H54 (cell line): ENCODE measurements at regions not wholly inside any gene's neighbourhood (a gene's known extent, or its start where the extent isn't known, plus 50 kb on each side); places are given as distances from the start of the nearest gene placed in this dataset.
"Not testable (repeated sequence)": the region's sequence is repeated elsewhere in the genome, so short reads cannot be mapped to it uniquely, and the experiment has no call there.

Experiments
- DNase-seq: peaks from one replicate; pipeline ENCODE4 v3.0.0; 2011; ENCODE audit warnings: low spot score, mixed read lengths; ENCODE audit not compliant: insufficient read length
- FAIRE-seq: peaks from 3 replicates; lab custom pipeline; 2011; peaks lifted over from hg19 to GRCh38; lab: Jason Lieb, UNC
- POLR2A ChIP-seq: IDR thresholded peaks from 2 replicates; pipeline ENCODE4 v1.6.1; 2011; ENCODE audit warnings: low read depth, mild to moderate bottlenecking, low read length

DNA sequence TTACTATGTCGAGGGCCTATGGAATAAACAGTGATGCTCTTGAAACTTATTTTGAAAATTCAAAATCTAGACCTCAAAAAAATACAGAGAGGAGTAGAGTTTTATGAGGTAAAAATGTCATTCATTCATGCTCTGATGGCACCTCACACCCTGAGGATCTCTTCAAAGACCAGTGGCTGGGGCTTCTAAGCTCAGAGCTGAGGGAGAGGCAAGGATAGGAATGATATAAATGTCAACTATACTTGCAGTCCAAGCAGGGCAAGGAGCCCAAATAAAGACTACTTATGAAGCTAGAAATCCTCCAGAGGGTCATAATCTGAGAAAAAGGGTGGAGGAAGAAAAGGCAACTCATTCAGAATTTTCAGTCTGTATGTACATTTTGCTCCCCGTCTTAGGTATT is 136.7 kb upstream of the CARMIL1 start:
- no peak for TF ChIP-seq POLR2A
- no peak for FAIRE-seq
- DNase-seq, result no peak

DNA sequence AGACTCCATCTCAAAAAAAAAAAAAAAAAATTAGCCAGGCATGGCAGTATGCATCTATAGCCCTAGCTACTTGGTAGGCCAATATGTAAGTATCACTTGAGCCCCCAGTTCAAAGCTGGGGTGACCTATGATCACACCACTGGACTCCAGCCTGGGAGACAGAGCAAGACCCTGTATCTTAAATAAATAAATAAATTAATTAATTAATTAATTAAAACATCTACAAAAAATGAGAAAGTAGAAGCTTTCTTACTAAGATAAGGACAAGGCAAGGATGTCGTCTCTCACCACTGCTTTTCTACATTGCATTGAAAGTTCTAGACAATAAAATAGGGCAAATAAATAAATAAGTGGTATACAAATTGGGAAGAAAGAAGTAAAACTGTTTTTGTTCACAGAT is 134.3 kb upstream of the CARMIL1 start:
- FAIRE-seq (no peak), DNase-seq (no peak)
- TF ChIP-seq POLR2A, result no peak

DNA sequence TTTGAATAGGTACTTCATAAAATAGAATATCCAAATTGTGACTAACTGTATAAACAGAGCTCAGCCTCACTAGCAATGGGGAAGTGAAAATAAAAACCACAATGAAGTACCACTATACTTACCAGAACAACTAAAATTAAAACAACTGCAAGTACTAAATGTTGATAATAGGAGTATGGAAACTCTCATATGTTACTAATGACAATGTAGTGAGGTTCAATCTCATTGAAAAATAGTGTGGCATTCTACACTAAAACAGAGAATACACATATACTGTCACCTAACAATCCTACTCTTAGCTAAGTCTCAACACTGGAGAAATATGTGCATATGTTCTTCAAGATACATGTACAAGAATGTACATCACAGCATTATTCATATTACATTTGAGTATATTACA is 132.0 kb upstream of the CARMIL1 start:
- no peak for TF ChIP-seq POLR2A
- DNase-seq, result no peak

DNA sequence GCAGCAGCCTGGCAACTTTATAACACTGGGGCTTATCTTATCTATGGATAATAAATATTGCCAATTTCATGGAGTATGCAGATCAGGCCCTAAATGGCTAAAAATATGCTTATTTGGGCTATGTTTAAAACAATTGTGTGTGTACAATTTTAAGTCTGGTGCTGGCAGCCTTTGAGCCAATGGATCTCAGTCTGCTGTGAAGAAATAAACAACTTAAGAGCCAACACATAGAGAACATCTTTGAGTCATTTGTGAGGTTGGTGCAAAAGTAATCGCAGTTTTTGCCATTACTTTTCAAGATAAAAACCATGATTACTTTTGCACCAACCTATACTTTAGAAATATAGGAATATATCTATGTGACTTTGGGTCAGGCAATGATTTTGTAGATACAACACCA is 129.1 kb upstream of the CARMIL1 start:
- no peak for DNase-seq
- FAIRE-seq, result no peak

More for the DNA sequence above, 132.0 kb upstream of the CARMIL1 start:
- no peak for FAIRE-seq

DNA sequence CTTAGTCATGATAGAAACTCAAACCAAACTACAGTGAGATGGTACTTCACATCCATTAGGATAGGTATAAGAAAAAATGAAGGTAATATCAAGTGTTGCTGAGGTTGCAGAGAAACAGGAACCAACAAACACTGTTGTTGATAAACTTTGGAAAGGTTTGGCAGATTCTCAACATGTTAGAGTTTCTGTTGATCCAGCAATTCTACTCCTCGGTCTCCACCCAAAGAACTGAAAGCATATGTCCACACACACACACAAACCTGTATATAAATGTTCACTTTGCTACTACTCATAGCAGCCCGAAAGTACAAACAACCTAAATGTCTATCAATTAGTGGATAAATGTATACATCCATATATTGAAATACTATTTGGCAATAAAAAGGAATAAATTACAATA is 128.3 kb upstream of the CARMIL1 start:
- no peak for DNase-seq
- no peak for TF ChIP-seq POLR2A
- FAIRE-seq, result no peak

More for the DNA sequence above, 129.1 kb upstream of the CARMIL1 start:
- no peak for TF ChIP-seq POLR2A

DNA sequence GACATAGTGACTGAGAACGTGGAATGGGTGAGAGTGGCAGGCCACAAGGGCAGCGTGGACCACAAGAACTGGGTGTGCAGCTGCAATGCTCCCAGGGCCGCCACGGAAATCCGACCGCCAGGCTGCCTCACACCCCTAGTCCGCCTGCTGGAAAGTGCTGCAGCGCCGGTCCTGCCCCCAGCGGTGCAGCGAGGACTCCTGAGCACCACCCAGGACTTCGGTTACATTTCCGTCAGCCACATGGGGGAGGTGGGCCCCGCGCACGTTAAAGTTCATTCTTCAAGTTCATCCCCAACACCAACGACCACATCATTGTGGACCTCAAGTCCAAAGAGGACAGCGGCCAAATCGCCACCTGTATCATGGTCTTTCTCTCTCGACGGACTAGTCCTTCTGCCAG is 126.1 kb upstream of the CARMIL1 start:
- no peak for TF ChIP-seq POLR2A
- FAIRE-seq, result no peak
- DNase-seq, result no peak

DNA sequence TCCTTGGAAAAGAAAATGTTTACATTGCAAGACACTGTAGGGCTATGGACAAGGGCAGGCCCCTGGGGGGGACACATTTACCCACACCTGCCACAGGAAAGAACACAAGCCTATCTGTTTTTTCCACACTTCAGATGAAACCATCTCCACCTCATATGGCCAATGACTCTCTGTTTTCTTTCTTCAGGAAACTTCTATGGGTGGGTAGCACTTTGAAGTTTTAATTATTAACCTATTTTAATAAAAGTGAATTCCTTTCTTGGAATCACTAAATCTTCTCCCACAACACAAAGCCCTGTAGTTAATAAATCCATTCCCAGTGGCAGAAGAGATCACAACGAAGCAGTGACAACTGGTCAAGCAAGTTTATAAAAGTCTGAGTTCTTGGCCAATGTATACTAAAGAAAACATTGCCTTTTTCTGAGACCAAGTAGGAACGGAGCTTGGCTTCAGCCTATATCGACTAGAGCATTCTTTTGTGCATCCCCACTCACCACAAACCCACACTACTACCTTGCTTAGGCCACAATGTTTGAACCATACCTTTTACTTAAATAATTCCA is 125.1 kb upstream of the CARMIL1 start:
- DNase-seq, result no peak
- TF ChIP-seq POLR2A, result no peak
- no peak for FAIRE-seq

DNA sequence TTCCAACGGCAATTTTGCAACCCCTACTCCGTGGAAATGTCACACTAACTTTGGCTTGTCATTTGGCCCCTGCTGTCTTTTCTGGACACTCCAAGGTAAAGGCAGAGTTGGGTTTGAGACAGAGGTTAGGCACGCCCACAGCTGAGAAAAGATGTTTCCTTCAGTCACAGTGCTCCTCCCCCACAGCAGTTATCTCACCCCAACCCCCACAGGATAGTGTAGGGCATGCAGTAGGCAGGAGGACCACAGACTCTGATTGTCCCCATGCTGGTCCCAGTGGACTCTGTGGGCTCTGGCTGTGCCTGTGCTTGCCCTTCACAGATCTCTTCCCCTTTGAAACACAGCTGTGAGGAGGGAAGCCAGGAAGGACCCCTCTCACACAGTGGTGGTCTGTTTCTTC is 124.0 kb upstream of the CARMIL1 start:
- FAIRE-seq (no peak), DNase-seq (no peak)
- no peak for TF ChIP-seq POLR2A

DNA sequence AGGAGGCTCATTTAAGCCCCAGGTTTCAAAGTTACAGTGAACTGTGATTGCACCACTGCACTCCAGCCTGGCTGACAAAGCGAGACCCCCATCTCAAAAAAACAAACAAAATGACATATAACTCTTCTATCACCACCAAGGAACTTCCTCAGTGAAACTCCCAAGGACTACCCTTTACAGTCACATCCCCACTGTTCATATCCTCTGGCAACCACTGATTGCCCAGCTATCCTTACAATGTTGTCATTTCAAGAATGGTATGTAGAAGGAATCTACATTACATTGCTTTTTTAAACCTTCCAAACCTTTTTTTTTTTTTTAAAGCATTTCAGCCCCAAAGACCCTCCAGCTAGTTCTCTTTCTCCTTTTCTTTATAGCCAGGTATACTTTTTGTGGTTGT is 123.1 kb upstream of the CARMIL1 start:
- no peak for FAIRE-seq
- TF ChIP-seq POLR2A, result no peak
- no peak for DNase-seq

DNA sequence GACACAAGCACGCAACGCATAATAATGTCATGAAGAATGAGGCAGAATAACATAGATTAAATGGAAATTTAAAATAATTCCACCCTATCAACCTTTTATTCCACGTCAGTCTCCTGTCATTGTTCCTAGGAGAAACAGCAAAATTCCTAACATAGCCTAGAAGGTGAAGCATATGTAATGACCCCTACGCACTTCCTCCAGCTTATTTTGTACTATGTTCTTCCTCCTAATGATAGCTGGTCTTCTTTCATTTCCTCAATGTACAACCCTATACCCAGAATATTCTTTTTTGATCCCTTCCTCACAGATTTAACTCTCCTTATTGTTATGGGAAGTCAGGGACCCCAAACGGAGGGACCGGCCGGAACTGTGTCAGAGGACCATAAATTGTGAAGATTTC is 122.0 kb upstream of the CARMIL1 start:
- FAIRE-seq, result no peak
- no peak for TF ChIP-seq POLR2A
- no peak for DNase-seq

DNA sequence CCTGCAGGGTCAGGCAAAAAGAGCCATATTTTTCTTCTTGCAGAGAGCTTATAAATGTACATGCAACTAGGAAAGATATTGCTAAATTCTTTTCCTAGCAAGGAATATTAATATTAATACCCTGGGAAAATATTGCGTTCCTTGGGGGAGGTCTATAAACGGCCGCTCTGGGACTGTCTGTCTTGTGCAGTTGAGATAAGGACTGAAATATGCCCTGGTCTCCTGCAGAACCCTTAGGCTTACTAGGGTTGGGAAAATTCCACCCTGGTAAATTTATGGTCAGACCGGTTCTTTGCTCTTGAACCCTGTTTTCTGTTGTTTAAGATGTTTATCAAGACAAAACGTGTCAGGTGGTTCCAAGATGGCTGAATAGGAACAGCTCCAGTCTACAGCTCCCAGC is 121.3 kb upstream of the CARMIL1 start:
- FAIRE-seq (no peak), DNase-seq (no peak)
- no peak for TF ChIP-seq POLR2A

DNA sequence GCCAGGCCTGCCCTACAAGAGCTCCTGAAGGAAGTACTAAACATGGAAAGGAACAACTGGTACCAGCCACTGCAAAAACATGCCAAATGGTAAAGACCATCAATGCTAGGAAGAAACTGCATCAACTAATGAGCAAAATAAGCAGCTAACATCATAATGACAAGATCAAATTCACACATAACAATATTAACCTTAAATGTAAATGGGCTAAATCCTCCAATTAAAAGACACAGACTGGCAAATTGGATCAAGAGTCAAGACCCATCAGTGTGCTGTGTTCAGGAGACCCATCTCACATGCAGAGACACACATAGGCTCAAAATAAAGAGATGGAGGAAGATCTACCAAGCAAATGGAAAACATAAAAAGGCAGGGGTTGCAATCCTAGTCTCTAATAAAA is 119.0 kb upstream of the CARMIL1 start:
- FAIRE-seq, result not testable (repeated sequence)

DNA sequence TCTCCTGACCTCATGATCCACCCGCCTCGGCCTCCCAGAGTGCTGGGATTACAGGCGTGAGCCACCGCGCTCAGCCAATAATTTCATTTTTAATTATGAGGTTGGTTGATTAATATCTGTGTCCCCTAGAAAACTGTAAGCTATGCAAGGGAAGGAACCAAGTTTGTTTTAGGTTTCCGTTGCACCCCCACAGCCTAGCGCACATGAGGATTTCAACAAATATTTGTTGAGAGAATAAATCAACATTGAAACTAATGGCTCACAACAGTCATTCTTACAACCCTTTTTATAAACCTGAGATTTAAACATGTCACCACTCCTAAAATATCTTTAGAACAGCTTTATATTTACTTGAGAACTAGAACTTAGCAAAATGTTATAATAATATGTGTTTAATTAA is 114.0 kb upstream of the CARMIL1 start:
- TF ChIP-seq POLR2A, result no peak
- no peak for FAIRE-seq
- no peak for DNase-seq

More for the DNA sequence above, 119.0 kb upstream of the CARMIL1 start:
- DNase-seq, result not testable (repeated sequence)

DNA sequence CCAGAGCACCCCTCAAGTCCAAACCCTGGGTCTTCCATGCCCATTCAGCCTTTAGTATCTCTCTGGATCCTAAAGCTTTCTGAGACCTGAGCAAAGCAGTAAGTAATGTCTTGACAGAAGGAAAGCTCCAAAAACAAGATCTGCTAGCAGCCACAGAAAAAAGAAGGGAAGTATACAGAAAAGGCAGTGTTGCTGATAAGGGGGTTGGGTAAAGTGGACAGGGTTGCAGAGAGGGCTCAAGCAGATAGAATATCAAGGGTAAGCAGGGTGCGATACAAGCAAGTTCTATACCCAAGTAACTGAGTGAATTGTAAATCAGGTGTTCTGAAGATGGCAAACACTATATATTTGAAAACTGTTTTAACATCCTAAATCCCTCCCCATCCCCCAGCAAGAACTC is 113.4 kb upstream of the CARMIL1 start:
- DNase-seq (no peak), FAIRE-seq (no peak)
- no peak for TF ChIP-seq POLR2A

DNA sequence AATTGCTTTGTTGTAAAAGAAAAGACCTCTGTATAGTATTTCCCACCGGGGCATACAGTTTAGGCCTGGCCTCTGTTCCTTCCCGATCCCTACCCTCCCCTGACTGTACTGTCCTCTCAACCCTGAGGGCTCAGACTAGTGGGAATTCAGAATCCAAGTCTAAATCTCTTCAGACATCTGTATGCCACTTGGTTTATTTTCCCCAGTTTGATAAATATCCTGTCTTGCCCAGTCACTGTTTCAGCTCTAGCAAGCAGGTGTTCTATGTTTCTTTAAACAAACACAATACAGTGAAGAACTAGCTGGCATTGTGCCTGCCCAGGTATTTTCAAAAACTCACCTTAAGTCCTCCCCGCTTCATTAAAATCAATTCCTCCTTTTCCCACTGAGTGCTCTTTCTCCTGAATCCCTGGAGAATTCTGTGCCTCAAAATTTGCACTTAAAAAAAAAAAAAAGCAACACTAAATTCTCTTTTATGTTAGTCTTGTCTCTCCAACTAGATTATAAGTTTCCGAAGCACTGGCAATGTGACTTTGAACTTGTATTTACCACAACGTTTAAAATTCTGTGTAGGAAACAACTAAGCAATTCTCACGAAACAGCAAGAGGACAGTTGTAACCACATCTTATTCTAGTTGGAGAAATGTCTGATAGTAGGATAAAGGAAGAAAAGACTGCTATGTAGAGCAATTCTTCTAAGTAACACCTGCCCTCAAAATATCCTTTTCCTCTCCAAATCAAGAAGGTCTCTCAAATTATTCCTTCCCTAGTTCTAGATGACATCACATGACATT is 112.0 kb upstream of the CARMIL1 start:
- FAIRE-seq (no peak), DNase-seq (no peak)
- TF ChIP-seq POLR2A, result no peak

DNA sequence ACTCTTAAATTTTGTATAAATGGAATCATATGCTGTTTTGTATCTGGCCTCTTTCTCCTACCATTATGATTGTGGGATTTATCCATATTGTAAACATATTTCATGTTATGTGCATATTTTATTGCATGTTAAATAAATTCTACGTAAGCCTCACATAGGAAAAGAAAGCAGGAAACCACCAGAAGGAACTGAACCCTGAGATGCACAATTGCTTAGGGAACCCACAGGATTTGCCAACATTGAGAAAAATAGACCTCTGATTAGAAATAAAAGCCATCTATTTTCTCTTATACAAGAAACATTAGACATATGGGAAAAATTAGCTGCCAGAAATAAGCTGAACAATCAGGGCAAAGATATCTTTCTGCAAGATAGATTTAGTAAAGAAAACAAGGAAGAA is 111.2 kb upstream of the CARMIL1 start:
- DNase-seq, result no peak
- no peak for FAIRE-seq
- TF ChIP-seq POLR2A, result no peak
